Spleen (tissue), 11 donors: ENCODE measurements at regions not wholly inside any gene's neighbourhood (a gene's known extent, or its start where the extent isn't known, plus 50 kb on each side); places are given as distances from the start of the nearest gene placed in this dataset.

ENCODE experiments used
- DNase-seq: peaks from one replicate; pipeline ENCODE4 v3.0.0-alpha.2; 2020
- H3K27ac ChIP-seq, 8 donors: fragments of 200-600 bp; sonication (generic) in 7 of 8; 1 replicate in 4 of 8; 2 replicates in 4 of 8; pipeline versions ENCODE4 v1.5.0 to v1.8.0; 2016 to 2021; ENCODE audit warnings: inconsistent platforms in 4 of 8, mild to moderate bottlenecking in 4 of 8, moderate library complexity in 1 of 8
- H3K27me3 ChIP-seq, 7 donors: fragments of 200-600 bp; sonication (generic) in 6 of 7; replicated peaks in 1 of 7; 1 replicate in 4 of 7; 2 replicates in 3 of 7; pipeline versions ENCODE4 v1.5.0 to v1.8.0; 2016 to 2021; ENCODE audit warnings: inconsistent platforms in 3 of 7, mild to moderate bottlenecking in 1 of 7
- H3K36me3 ChIP-seq, 6 donors: fragments of 200-600 bp; sonication (generic) in 5 of 6; 1 replicate in 4 of 6; 2 replicates in 2 of 6; pipeline versions ENCODE4 v1.5.0 to v1.8.0; 2016 to 2021; ENCODE audit warnings: inconsistent platforms in 2 of 6
- H3K4me1 ChIP-seq, 6 donors: fragments of 200-600 bp; sonication (generic) in 5 of 6; 1 replicate in 3 of 6; 2 replicates in 3 of 6; pipeline versions ENCODE4 v1.5.0 to v1.8.0; 2016 to 2021; ENCODE audit warnings: inconsistent platforms in 3 of 6
- H3K4me3 ChIP-seq, 8 donors: fragments of 200-600 bp; sonication (generic) in 7 of 8; 1 replicate in 4 of 8; 2 replicates in 4 of 8; pipeline versions ENCODE4 v1.5.0 to v1.8.0; 2016 to 2021; ENCODE audit warnings: inconsistent platforms in 4 of 8, mild to moderate bottlenecking in 4 of 8, moderate library complexity in 2 of 8
- H3K9me3 ChIP-seq, 8 donors: fragments of 200-600 bp; sonication (generic) in 7 of 8; 1 replicate in 4 of 8; 2 replicates in 4 of 8; pipeline versions ENCODE4 v1.5.0 to v1.8.0; 2016 to 2021; ENCODE audit warnings: inconsistent platforms in 4 of 8
- CTCF ChIP-seq, 11 experiments: fragments of 200-600 bp in 7 of 11; fragments of 450-650 bp in 4 of 11; sonication (generic) in 4 of 11; IDR thresholded peaks in 8 of 11; conservative IDR thresholded peaks in 3 of 11; 1 replicate in 7 of 11; 2 replicates in 4 of 11; pipeline versions ENCODE4 v1.4.0 to v1.8.0; 2016 to 2021; ENCODE audit warnings: antibody characterized with exemption in 11 of 11, inconsistent platforms in 4 of 11, mild to moderate bottlenecking in 1 of 11
- POLR2A ChIP-seq, 3 donors: fragments of 450-650 bp; IDR thresholded peaks; one replicate each; pipeline ENCODE4 v1.5.1; 2017; ENCODE audit warnings: antibody characterized with exemption in 3 of 3, mild to moderate bottlenecking in 1 of 3
- POLR2AphosphoS5 ChIP-seq, 3 donors: sonication (generic); formaldehyde crosslinking; IDR thresholded peaks; one replicate each; pipeline ENCODE4 v1.5.1; 2017; ENCODE audit warnings: antibody characterized with exemption in 3 of 3
- WGBS, 5 donors: extraction: QIAGEN DNeasy Blood & Tissue Kit in 3 of 5; methylation state at CpG; one replicate each; pipeline versions ENCODE4 v1.1.5 to v1.1.7; 2013 to 2018; 5-methylcytosine and 5-hydroxymethylcytosine counted together
- intact Hi-C: fragments of 100-400 bp; cut with DNase I; formaldehyde crosslinking; loops from one replicate; pipeline ENCODE4 v1.15.0; 2023; ENCODE audit warnings: low total_unique reads
- donor health status: healthy with polysubstance abuse.
- donor health status: DM: no; HTN: no; CAD: no; lungs with moderate emphysema.
- donor health status: DM: no; HTN: no; CAD: no.
- donor health status: Bipolar disorder and iron deficiency.
- donor health status: healthy.
- donor health status: DM: no; HTN: no; CAD: no.
- donor health status: DM: yes; HTN: yes; CAD: no.

- intact Hi-C loops: no loop called here
These were observed 248.3 kb upstream of the CCDC54 start for GRCh38 chr3:107128946-107129345.

GRCh38 chr3:107130089-107130700 lies 247.0 kb upstream of the CCDC54 start:
- Histone ChIP-seq H3K27me3 (no peaks in the 10 kb centered on the region), H3K36me3 (no peaks in the 10 kb centered on the region), H3K4me3 (no peak overlapping the region), H3K27ac (no peak overlapping the region), H3K4me1 (no peaks in the 10 kb centered on the region), H3K9me3 (no peaks in the 10 kb centered on the region)
- no peak for TF ChIP-seq POLR2A (IDR thresholded peaks at IDR 0.05)
- no peak for TF ChIP-seq POLR2AphosphoS5 (IDR thresholded peaks at IDR 0.05)
- TF ChIP-seq CTCF (IDR thresholded peaks at IDR 0.05 in 8 of 11, conservative IDR thresholded peaks at IDR 0.05 in 3 of 11): no peak
- WGBS, 5 donors: 85 to 95% (median 92%) methylated on average over 6 of the region's 6 CpGs
- no peak for DNase-seq
- intact Hi-C loops: no loop called here

More at GRCh38 chr3:107128946-107129345, 248.3 kb upstream of the CCDC54 start:
- H3K27me3 ChIP-seq: no peaks in the 10 kb centered on the region
- TF ChIP-seq CTCF (IDR thresholded peaks at IDR 0.05 in 8 of 11, conservative IDR thresholded peaks at IDR 0.05 in 3 of 11) (no peak), POLR2AphosphoS5 (IDR thresholded peaks at IDR 0.05) (no peak), POLR2A (IDR thresholded peaks at IDR 0.05) (no peak)
- H3K9me3 ChIP-seq: no peaks in the 10 kb centered on the region
- no peak for DNase-seq
- H3K27ac ChIP-seq: no peak overlapping the region
- H3K4me1 ChIP-seq: no peaks in the 10 kb centered on the region
- no peak overlapping the region for H3K4me3 ChIP-seq
- no peaks in the 10 kb centered on the region for H3K36me3 ChIP-seq
- 10 to 22% (median 12%) methylated on average over 3 of the region's 3 CpGs for WGBS, 5 donors

GRCh38 chr3:107132674-107133073 lies 244.6 kb upstream of the CCDC54 start:
- TF ChIP-seq POLR2A (IDR thresholded peaks at IDR 0.05): no peak
- no peak for TF ChIP-seq POLR2AphosphoS5 (IDR thresholded peaks at IDR 0.05)
- TF ChIP-seq CTCF (IDR thresholded peaks at IDR 0.05 in 8 of 11, conservative IDR thresholded peaks at IDR 0.05 in 3 of 11): no peak
- no peak for DNase-seq
- Histone ChIP-seq H3K27me3 (no peaks in the 10 kb centered on the region), H3K9me3 (no peaks in the 10 kb centered on the region), H3K27ac (no peak overlapping the region), H3K36me3 (no peaks in the 10 kb centered on the region), H3K4me1 (no peaks in the 10 kb centered on the region), H3K4me3 (no peak overlapping the region)
- intact Hi-C loops: no loop called here
- WGBS, 5 donors: 86 to 92% (median 90%) methylated on average over 11 of the region's 11 CpGs

- TF ChIP-seq POLR2A (IDR thresholded peaks at IDR 0.05) (no peak), CTCF (IDR thresholded peaks at IDR 0.05 in 8 of 11, conservative IDR thresholded peaks at IDR 0.05 in 3 of 11) (no peak), POLR2AphosphoS5 (IDR thresholded peaks at IDR 0.05) (no peak)
- Histone ChIP-seq H3K27ac (no peak overlapping the region), H3K9me3 (no peaks in the 10 kb centered on the region), H3K27me3 (no peaks in the 10 kb centered on the region), H3K36me3 (no peaks in the 10 kb centered on the region), H3K4me1 (no peaks in the 10 kb centered on the region), H3K4me3 (no peak overlapping the region)
- WGBS, 5 donors: 73 to 80% (median 76%) methylated on average over 3 of the region's 3 CpGs
- DNase-seq: no peak
- intact Hi-C loops: no loop called here
These were observed 243.3 kb upstream of the CCDC54 start for GRCh38 chr3:107133891-107134290.
